Bronchial epithelial cell (primary cell): ENCODE measurements at regions not wholly inside any gene's neighbourhood (a gene's known extent, or its start where the extent isn't known, plus 50 kb on each side); places are given as distances from the start of the nearest gene placed in this dataset.

Experiments used
- DNase-seq: peaks from one replicate; pipeline ENCODE4 v3.0.0-alpha.2; 2010; ENCODE audit warnings: low read depth
- FAIRE-seq: peaks from 2 replicates; lab custom pipeline; 2011; peaks lifted over from hg19 to GRCh38; lab: Jason Lieb, UNC
- H3K27me3 ChIP-seq: 2 replicates; pipeline ENCODE4 v1.5.1; 2011; ENCODE audit warnings: low read length; ENCODE audit not compliant: control insufficient read depth, insufficient read depth
- H3K36me3 ChIP-seq: 2 replicates; pipeline ENCODE4 v1.5.1; 2011; ENCODE audit warnings: low read length; ENCODE audit not compliant: control insufficient read depth, insufficient read depth
- H3K4me3 ChIP-seq: 2 replicates; pipeline ENCODE4 v1.5.1; 2011; ENCODE audit warnings: mild to moderate bottlenecking, low read depth, low read length, control low read depth
- TF ChIP-seq, protein P1 (sequence below): IDR thresholded peaks from 2 replicates; pipeline ENCODE4 v1.5.1; 2011; ENCODE audit warnings: mild to moderate bottlenecking, moderate library complexity, low read length, control low read depth, inconsistent platforms; ENCODE audit not compliant: insufficient read depth, severe bottlenecking

DNA sequence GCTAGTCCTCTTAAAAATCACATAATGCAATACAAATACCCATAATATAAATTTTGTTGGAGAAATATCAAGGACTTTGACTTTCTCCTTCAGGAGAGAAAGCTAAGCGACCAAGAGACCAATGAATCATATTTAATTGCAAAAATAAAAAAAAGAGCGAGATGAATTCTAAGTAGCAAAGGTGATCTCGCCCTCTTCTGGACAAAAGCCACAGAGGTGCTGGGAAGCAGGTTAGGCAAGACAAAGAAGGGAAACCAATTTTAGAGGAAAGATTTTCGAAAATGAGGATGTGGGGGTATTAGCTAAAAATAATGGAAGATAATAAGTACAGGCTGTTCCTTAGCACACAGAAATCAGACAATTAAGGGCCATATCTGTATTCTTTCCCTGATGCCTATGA is 111.4 kb upstream of the PLAAT1 start:
- Histone ChIP-seq H3K36me3 (no peaks in the 10 kb centered on the region), H3K27me3 (no peaks in the 10 kb centered on the region), H3K4me3 (no peak overlapping the region)
- FAIRE-seq (no peak), DNase-seq (no peak)
- TF ChIP-seq, protein P1, sequence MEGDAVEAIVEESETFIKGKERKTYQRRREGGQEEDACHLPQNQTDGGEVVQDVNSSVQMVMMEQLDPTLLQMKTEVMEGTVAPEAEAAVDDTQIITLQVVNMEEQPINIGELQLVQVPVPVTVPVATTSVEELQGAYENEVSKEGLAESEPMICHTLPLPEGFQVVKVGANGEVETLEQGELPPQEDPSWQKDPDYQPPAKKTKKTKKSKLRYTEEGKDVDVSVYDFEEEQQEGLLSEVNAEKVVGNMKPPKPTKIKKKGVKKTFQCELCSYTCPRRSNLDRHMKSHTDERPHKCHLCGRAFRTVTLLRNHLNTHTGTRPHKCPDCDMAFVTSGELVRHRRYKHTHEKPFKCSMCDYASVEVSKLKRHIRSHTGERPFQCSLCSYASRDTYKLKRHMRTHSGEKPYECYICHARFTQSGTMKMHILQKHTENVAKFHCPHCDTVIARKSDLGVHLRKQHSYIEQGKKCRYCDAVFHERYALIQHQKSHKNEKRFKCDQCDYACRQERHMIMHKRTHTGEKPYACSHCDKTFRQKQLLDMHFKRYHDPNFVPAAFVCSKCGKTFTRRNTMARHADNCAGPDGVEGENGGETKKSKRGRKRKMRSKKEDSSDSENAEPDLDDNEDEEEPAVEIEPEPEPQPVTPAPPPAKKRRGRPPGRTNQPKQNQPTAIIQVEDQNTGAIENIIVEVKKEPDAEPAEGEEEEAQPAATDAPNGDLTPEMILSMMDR: no peak

DNA sequence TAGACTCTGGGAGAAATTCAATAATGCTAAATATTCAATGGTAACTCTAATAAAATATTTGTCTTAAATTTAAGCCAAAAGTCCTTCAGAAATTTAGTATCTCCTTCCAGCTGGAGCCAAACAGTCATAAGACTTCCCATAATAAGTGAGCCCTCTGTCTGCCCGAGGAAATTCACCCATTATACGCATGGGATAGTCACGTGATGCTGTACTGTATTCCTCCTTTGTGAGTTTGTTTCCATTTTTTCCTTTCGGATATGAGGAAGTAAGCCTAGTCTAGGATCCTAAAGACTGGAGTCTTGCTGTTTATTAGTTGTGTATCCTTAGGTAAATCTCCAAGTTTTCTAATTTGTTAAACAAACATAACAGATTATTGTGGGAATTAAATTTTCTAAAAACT is 110.4 kb upstream of the PLAAT1 start:
- FAIRE-seq (no peak), DNase-seq (no peak)
- Histone ChIP-seq H3K27me3 (no peaks in the 10 kb centered on the region), H3K36me3 (no peaks in the 10 kb centered on the region), H3K4me3 (no peak overlapping the region)
- TF ChIP-seq, protein P1: no peak

DNA sequence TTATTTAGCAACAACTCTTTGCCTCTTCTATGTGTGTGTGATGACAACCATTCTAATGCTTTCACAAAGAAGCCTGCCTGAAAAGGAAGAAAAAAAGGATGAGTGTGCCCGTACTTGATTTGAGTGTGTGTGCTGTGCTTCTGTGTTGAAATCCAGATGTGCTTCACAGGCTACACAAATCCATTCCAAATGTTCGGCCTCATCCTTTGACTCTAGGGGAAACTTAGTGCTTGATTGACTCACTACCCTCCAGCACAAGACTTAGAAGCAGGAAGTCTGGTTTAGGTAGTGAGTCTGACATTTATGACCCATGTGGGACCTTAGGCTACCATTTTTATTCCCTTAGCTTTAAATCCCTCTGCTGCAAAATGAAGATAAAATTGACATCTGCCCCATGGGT is 108.8 kb upstream of the PLAAT1 start:
- no peaks in the 10 kb centered on the region for H3K27me3 ChIP-seq
- DNase-seq: peak; percentile 40
- no peak for FAIRE-seq
- no peak overlapping the region for H3K4me3 ChIP-seq
- no peaks in the 10 kb centered on the region for H3K36me3 ChIP-seq
- TF ChIP-seq, protein P1: no peak

DNA sequence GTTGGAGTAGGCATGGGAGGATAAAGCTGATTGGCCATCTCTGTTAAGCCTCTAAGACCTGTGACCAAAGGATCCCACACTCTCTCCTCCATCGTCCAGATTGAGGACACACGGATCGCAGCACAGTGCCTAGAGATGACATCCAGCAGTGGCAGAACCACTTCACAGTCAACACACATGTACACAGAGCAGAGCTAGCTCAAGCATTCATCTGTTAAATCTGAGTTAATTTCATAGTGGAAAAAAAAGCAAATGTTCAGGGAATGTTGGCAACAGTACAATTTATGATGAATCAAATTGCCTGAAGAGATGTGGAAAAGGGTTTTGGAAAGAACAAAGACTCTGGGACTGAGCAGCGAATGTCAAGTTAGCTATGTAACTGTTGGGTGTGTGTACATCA is 108.1 kb upstream of the PLAAT1 start:
- H3K4me3 ChIP-seq: no peak overlapping the region
- no peaks in the 10 kb centered on the region for H3K36me3 ChIP-seq
- DNase-seq (peak; percentile 38), FAIRE-seq (no peak)
- TF ChIP-seq, protein P1: no peak
- no peaks in the 10 kb centered on the region for H3K27me3 ChIP-seq

DNA sequence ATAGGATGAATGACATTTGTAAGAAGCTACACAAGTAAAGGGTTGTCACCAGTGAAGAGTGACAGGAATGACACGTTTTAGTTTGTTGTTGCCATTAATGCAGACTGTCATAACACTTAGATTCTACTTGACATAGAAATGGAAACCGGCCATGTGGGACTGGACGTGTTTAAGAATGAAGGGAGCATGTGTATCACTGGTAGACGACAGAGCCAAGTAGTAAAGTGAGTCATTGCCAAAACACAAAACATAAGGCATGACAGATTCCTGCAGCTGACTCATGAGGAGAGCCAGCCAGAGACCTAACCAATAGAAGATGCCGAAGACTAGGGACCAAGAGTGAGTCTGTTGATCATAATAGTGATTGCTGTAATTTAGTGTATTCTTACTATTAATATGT is 106.2 kb upstream of the PLAAT1 start:
- Histone ChIP-seq H3K4me3 (no peak overlapping the region), H3K36me3 (no peaks in the 10 kb centered on the region), H3K27me3 (no peaks in the 10 kb centered on the region)
- FAIRE-seq: peak; percentile 32
- TF ChIP-seq, protein P1: no peak
- DNase-seq: peak; percentile 86

DNA sequence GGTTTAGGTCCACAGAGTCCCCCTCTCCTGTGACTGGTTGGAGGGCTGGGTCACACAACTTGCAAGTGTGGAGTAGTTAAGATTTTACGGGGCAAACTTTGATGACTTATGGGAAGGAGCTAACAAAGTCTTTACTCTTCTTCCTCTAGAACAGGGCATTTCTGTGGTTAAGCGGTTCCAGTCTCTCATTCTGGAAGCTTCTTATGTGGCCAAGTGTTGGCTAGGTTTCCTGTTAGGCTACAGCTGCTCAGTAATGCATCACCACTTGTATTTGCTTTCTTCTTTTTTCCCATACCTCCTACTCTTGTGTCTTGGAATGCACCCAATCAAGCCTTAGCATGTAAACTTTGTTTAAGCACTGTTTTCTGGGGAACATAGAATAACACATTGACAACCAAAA is 100.6 kb upstream of the PLAAT1 start:
- no peak overlapping the region for H3K4me3 ChIP-seq
- DNase-seq (peak; percentile 38), FAIRE-seq (no peak)
- H3K36me3 ChIP-seq: no peaks in the 10 kb centered on the region
- TF ChIP-seq, protein P1: no peak
- no peaks in the 10 kb centered on the region for H3K27me3 ChIP-seq
